Mesenchymal stem cell (in vitro differentiated cells and primary cell): ENCODE measurements at regions not wholly inside any gene's neighbourhood (a gene's known extent, or its start where the extent isn't known, plus 50 kb on each side); places are given as distances from the start of the nearest gene placed in this dataset.

Experiments
- DNase-seq: peaks from one replicate; pipeline ENCODE4 v3.0.0-alpha.2; 2013
- H2AFZ ChIP-seq: one replicate; pipeline ENCODE4 v1.6.1; 2013; ENCODE audit warnings: low read depth, mild to moderate bottlenecking, control low read depth, inconsistent platforms, low read length, moderate library complexity
- H2AK5ac ChIP-seq: 2 replicates; pipeline ENCODE4 v1.6.1; 2013; ENCODE audit warnings: low read length, moderate library complexity, mild to moderate bottlenecking, inconsistent platforms; ENCODE audit not compliant: severe bottlenecking
- H2BK120ac ChIP-seq: one replicate; pipeline ENCODE4 v1.6.1; 2013; ENCODE audit warnings: low read depth, mild to moderate bottlenecking, inconsistent platforms, low read length, moderate library complexity
- H2BK12ac ChIP-seq, 2 experiments: one replicate each; pipeline ENCODE4 v1.6.1; 2013; ENCODE audit warnings: inconsistent platforms in 2 of 2, low read length in 2 of 2, mild to moderate bottlenecking in 2 of 2, moderate library complexity in 2 of 2, control low read depth in 1 of 2
- H2BK15ac ChIP-seq: one replicate; pipeline ENCODE4 v1.6.1; 2013; ENCODE audit warnings: mild to moderate bottlenecking, low read depth, inconsistent platforms; ENCODE audit not compliant: poor library complexity, severe bottlenecking
- H2BK5ac ChIP-seq: 2 replicates; pipeline ENCODE4 v1.6.1; 2013; ENCODE audit warnings: low read depth, mild to moderate bottlenecking, low read length, control low read depth, inconsistent platforms; ENCODE audit not compliant: poor library complexity, severe bottlenecking
- H3K14ac ChIP-seq, 2 experiments: one replicate each; pipeline ENCODE4 v1.6.1; 2013; ENCODE audit warnings: inconsistent platforms in 2 of 2, low read length in 2 of 2, control low read depth in 1 of 2, mild to moderate bottlenecking in 1 of 2, moderate library complexity in 1 of 2
- H3K18ac ChIP-seq, 2 experiments: one replicate each; pipeline ENCODE4 v1.6.1; 2013; ENCODE audit warnings: inconsistent platforms in 2 of 2, low read length in 2 of 2, control low read depth in 1 of 2, low read depth in 1 of 2, mild to moderate bottlenecking in 1 of 2
- H3K23ac ChIP-seq, 2 experiments: one replicate each; pipeline ENCODE4 v1.6.1; 2013; ENCODE audit warnings: inconsistent platforms in 2 of 2, low read length in 2 of 2, mild to moderate bottlenecking in 2 of 2, moderate library complexity in 2 of 2, control low read depth in 1 of 2
- H3K27ac ChIP-seq: 2 replicates; pipeline ENCODE4 v1.5.1; 2013; ENCODE audit warnings: mild to moderate bottlenecking, moderate library complexity, low read length, control low read depth, inconsistent platforms; ENCODE audit not compliant: poor library complexity, severe bottlenecking
- H3K27me3 ChIP-seq, 2 experiments: 2 replicates each; pipeline versions ENCODE4 v1.6.1 to v1.7.0; 2013; ENCODE audit warnings: low read length in 2 of 2, mild to moderate bottlenecking in 2 of 2, moderate library complexity in 2 of 2, control low read depth in 1 of 2, inconsistent platforms in 1 of 2; ENCODE audit not compliant: control insufficient read depth in 1 of 2, insufficient read depth in 1 of 2
- H3K36me3 ChIP-seq, 2 experiments: 2 replicates each; pipeline versions ENCODE4 v1.6.1 to v1.7.0; 2013; ENCODE audit warnings: low read length in 2 of 2, control low read depth in 1 of 2, inconsistent platforms in 1 of 2, low read depth in 1 of 2, mild to moderate bottlenecking in 1 of 2; ENCODE audit not compliant: insufficient read depth in 2 of 2, control insufficient read depth in 1 of 2
- H3K4ac ChIP-seq, 2 experiments: one replicate each; pipeline ENCODE4 v1.6.1; 2013; ENCODE audit warnings: inconsistent platforms in 2 of 2, low read length in 2 of 2, mild to moderate bottlenecking in 2 of 2, moderate library complexity in 2 of 2, control low read depth in 1 of 2, low read depth in 1 of 2
- H3K4me1 ChIP-seq: 2 replicates; pipeline ENCODE4 v1.6.1; 2013; ENCODE audit warnings: low read depth, low read length, control low read depth; ENCODE audit not compliant: control insufficient read depth, insufficient read depth
- H3K4me2 ChIP-seq: 2 replicates; pipeline ENCODE4 v1.6.1; 2013; ENCODE audit warnings: low read length, mild to moderate bottlenecking, inconsistent platforms; ENCODE audit not compliant: poor library complexity, severe bottlenecking
- H3K4me3 ChIP-seq, 2 experiments: 2 replicates each; pipeline versions ENCODE4 v1.5.1 to v1.7.0; 2013; ENCODE audit warnings: low read length in 2 of 2, mild to moderate bottlenecking in 2 of 2, control low read depth in 1 of 2, low read depth in 1 of 2; ENCODE audit not compliant: insufficient read depth in 1 of 2
- H3K79me1 ChIP-seq: replicated peaks from 2 replicates; pipeline ENCODE4 v1.6.1; 2013; ENCODE audit warnings: mild to moderate bottlenecking, control low read depth, low read length, inconsistent platforms; ENCODE audit not compliant: poor library complexity, severe bottlenecking
- H3K9ac ChIP-seq: 2 replicates; pipeline ENCODE4 v1.7.0; 2013; ENCODE audit warnings: mild to moderate bottlenecking, low read length, moderate library complexity
- H3K9me3 ChIP-seq: 2 replicates; pipeline ENCODE4 v1.7.0; 2013; ENCODE audit warnings: mild to moderate bottlenecking, low read length; ENCODE audit not compliant: control insufficient read depth
- H4K8ac ChIP-seq: one replicate; pipeline ENCODE4 v1.6.1; 2013; ENCODE audit warnings: inconsistent platforms, mild to moderate bottlenecking, low read length, moderate library complexity
- H4K91ac ChIP-seq: one replicate; pipeline ENCODE4 v1.6.1; 2013; ENCODE audit warnings: mild to moderate bottlenecking, low read length, inconsistent platforms
- WGBS: methylation state at CpG from one replicate; pipeline ENCODE4 v1.1.7; 2013; ENCODE audit warnings: mixed read lengths; 5-methylcytosine and 5-hydroxymethylcytosine counted together

GRCh38 chr9:118023644-118024043 lies 319.4 kb downstream of the TLR4 start:
- Histone ChIP-seq H3K4me1 (no peaks in the 10 kb centered on the region), H3K23ac (no peak overlapping the region), H3K4me3 (no peak overlapping the region), H3K27me3 (no peaks in the 10 kb centered on the region), H2BK15ac (no peak overlapping the region), H3K9me3 (no peaks in the 10 kb centered on the region), H3K4ac (no peak overlapping the region), H3K36me3 (no peaks in the 10 kb centered on the region), H2BK120ac (no peak overlapping the region), H3K79me1 (no peaks in the 10 kb centered on the region), H2AK5ac (no peak overlapping the region), H3K27ac (no peak overlapping the region), H2AFZ (no peak overlapping the region), H3K14ac (no peak overlapping the region), H3K18ac (no peak overlapping the region), H3K9ac (no peak overlapping the region), H4K91ac (no peak overlapping the region), H2BK12ac (no peak overlapping the region), H2BK5ac (no peak overlapping the region), H3K4me2 (no peak overlapping the region), H4K8ac (no peak overlapping the region)
- 84% methylated on average over 2 of the region's 2 CpGs for WGBS
- no peak for DNase-seq

GRCh38 chr9:118028225-118028624 lies 324.0 kb downstream of the TLR4 start:
- WGBS, result 93% methylated on average over 1 of the region's 2 CpGs
- Histone ChIP-seq H3K36me3 (no peaks in the 10 kb centered on the region), H3K9ac (no peak overlapping the region)

GRCh38 chr9:118029425-118029824 lies 325.2 kb downstream of the TLR4 start:
- DNase-seq, result no peak
- no peak overlapping the region for H3K9ac ChIP-seq
- H3K9me3 ChIP-seq, result no peaks in the 10 kb centered on the region
- no peak overlapping the region for H3K4me3 ChIP-seq
- no peak overlapping the region for H3K4ac ChIP-seq
- H3K14ac ChIP-seq, result no peak overlapping the region
- H3K4me1 ChIP-seq, result no peaks in the 10 kb centered on the region
- no peak overlapping the region for H2BK12ac ChIP-seq
- H4K91ac ChIP-seq, result no peak overlapping the region
- no peak overlapping the region for H3K4me2 ChIP-seq
- H2BK120ac ChIP-seq, result no peak overlapping the region
- no peaks in the 10 kb centered on the region for H3K79me1 ChIP-seq
- no peaks in the 10 kb centered on the region for H3K36me3 ChIP-seq
- no peak overlapping the region for H2BK15ac ChIP-seq
- H3K23ac ChIP-seq, result no peak overlapping the region
- H3K18ac ChIP-seq, result no peak overlapping the region
- no peak overlapping the region for H2AK5ac ChIP-seq
- H2BK5ac ChIP-seq, result no peak overlapping the region
- H3K27ac ChIP-seq, result no peak overlapping the region
- H2AFZ ChIP-seq, result no peak overlapping the region
- no peak overlapping the region for H4K8ac ChIP-seq
- H3K27me3 ChIP-seq, result no peaks in the 10 kb centered on the region

More at GRCh38 chr9:118028225-118028624, 324.0 kb downstream of the TLR4 start:
- no peak for DNase-seq
- H3K9me3 ChIP-seq, result no peaks in the 10 kb centered on the region
- H2BK120ac ChIP-seq, result no peak overlapping the region
- no peaks in the 10 kb centered on the region for H3K79me1 ChIP-seq
- no peak overlapping the region for H3K4me3 ChIP-seq
- no peak overlapping the region for H2BK12ac ChIP-seq
- no peaks in the 10 kb centered on the region for H3K4me1 ChIP-seq
- no peak overlapping the region for H3K4ac ChIP-seq
- no peak overlapping the region for H2BK15ac ChIP-seq
- no peak overlapping the region for H2AK5ac ChIP-seq
- H3K4me2 ChIP-seq, result no peak overlapping the region
- H2AFZ ChIP-seq, result no peak overlapping the region
- no peak overlapping the region for H3K14ac ChIP-seq
- no peak overlapping the region for H3K27ac ChIP-seq
- no peak overlapping the region for H4K8ac ChIP-seq
- H3K18ac ChIP-seq, result no peak overlapping the region
- H3K23ac ChIP-seq, result no peak overlapping the region
- no peak overlapping the region for H2BK5ac ChIP-seq
- no peaks in the 10 kb centered on the region for H3K27me3 ChIP-seq
- H4K91ac ChIP-seq, result no peak overlapping the region

- Histone ChIP-seq H3K4me1 (no peaks in the 10 kb centered on the region), H3K14ac (no peak overlapping the region), H3K4me2 (no peak overlapping the region), H2AFZ (no peak overlapping the region), H3K4ac (no peak overlapping the region), H3K23ac (no peak overlapping the region), H3K4me3 (no peak overlapping the region), H3K27me3 (no peaks in the 10 kb centered on the region), H3K36me3 (no peaks in the 10 kb centered on the region), H4K91ac (no peak overlapping the region), H3K27ac (no peak overlapping the region), H2BK120ac (no peak overlapping the region), H3K79me1 (no peaks in the 10 kb centered on the region), H3K9me3 (no peaks in the 10 kb centered on the region), H2BK12ac (no peak overlapping the region), H2BK5ac (no peak overlapping the region), H2BK15ac (no peak overlapping the region), H2AK5ac (no peak overlapping the region), H4K8ac (no peak overlapping the region), H3K18ac (no peak overlapping the region), H3K9ac (no peak overlapping the region)
- no CpG with 5 or more reads among the region's 1 CpG for WGBS
- no peak for DNase-seq
Measured at GRCh38 chr9:118034701-118035100, 330.5 kb downstream of the TLR4 start.
